GM12864 (cell line): ENCODE measurements at regions not wholly inside any gene's neighbourhood (a gene's known extent, or its start where the extent isn't known, plus 50 kb on each side); places are given as distances from the start of the nearest gene placed in this dataset.

ENCODE experiments used
- DNase-seq: peaks from one replicate; pipeline ENCODE4 v3.0.0-alpha.2; 2011; ENCODE audit warnings: low read depth
- H3K4me3 ChIP-seq: 2 replicates; pipeline ENCODE4 v1.5.1; 2011; ENCODE audit warnings: mild to moderate bottlenecking, low read depth, low read length, control low read depth
- TF ChIP-seq, protein P1 (sequence below): IDR thresholded peaks from 2 replicates; pipeline ENCODE4 v1.5.1; 2011; ENCODE audit warnings: low read depth, mild to moderate bottlenecking, moderate library complexity, low read length, control low read depth, inconsistent platforms; ENCODE audit errors: missing control alignments

DNA sequence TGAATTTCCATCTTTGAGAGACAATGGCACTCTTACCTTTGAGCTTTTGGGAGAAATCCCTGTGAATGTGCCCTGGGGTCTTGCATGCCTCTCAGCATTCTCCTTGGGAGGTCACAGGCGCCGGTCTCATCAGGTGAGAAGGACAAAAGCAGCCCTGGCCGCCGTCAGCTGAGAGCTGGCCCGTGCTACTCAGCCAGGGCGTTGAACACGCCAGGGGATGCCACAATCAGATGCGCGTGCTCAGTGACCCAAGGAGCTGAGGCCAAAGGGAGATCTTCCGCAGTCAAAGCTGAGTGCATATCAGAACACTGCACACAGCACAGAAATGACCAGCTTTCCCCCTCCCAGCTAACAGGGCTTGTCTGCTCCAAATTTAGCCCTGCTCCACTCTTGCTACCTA is 253.6 kb upstream of the NOX3 start:
- no peak for DNase-seq

GRCh38 chr6:155708100-155708499 is 252.5 kb upstream of the NOX3 start:
- no peak for DNase-seq
- TF ChIP-seq, protein P1, sequence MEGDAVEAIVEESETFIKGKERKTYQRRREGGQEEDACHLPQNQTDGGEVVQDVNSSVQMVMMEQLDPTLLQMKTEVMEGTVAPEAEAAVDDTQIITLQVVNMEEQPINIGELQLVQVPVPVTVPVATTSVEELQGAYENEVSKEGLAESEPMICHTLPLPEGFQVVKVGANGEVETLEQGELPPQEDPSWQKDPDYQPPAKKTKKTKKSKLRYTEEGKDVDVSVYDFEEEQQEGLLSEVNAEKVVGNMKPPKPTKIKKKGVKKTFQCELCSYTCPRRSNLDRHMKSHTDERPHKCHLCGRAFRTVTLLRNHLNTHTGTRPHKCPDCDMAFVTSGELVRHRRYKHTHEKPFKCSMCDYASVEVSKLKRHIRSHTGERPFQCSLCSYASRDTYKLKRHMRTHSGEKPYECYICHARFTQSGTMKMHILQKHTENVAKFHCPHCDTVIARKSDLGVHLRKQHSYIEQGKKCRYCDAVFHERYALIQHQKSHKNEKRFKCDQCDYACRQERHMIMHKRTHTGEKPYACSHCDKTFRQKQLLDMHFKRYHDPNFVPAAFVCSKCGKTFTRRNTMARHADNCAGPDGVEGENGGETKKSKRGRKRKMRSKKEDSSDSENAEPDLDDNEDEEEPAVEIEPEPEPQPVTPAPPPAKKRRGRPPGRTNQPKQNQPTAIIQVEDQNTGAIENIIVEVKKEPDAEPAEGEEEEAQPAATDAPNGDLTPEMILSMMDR: no peak
- H3K4me3 ChIP-seq: no peak overlapping the region

More for the DNA sequence above, 253.6 kb upstream of the NOX3 start:
- TF ChIP-seq, protein P1: no peak
- H3K4me3 ChIP-seq: no peak overlapping the region

DNA sequence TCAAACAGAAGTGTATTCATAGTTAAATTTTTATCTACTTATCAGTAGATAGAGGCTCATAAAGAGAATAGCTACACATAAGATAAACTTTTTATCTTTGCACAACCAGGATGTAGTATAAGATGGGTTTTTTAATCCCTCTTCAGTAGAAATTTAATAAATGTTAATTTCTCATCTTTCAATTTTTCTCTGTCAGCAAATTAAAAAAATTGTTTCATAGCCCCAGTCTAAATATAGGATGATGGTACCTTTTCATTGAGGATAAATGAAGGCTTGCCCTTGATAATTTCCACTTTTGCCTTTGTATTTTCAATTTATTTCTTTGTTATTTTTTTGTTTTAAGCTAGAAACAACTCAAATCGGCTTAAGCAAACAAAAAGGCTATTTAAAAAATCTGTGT is 251.2 kb upstream of the NOX3 start:
- DNase-seq: no peak
- TF ChIP-seq, protein P1: no peak
- H3K4me3 ChIP-seq: no peak overlapping the region

GRCh38 chr6:155706341-155706740 is 250.7 kb upstream of the NOX3 start:
- no peak for DNase-seq
- TF ChIP-seq, protein P1: no peak
- no peak overlapping the region for H3K4me3 ChIP-seq

- TF ChIP-seq, protein P1: no peak
- H3K4me3 ChIP-seq: no peak overlapping the region
- no peak for DNase-seq
Measured at GRCh38 chr6:155701342-155701741, 245.7 kb upstream of the NOX3 start.

DNA sequence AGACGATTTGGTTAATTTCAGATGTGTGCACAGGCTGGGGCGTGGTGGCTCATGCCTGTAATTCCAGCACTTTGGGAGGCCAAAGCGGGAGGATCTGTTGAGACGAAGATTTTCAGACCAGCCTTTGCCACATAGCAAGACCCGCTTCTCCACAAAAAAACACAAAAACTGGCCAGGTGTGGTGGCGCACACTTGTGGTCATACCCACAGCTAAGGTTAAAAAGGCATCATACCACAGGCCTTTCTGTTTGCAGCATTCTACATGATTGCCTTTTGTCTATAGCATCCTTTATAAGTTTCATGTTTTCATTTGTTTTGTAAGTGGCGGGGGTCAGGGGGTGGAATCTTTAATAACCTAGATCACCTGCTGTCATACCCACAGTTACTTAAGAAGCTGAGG is 239.9 kb upstream of the NOX3 start:
- H3K4me3 ChIP-seq: no peak overlapping the region
- TF ChIP-seq, protein P1: no peak
- no peak for DNase-seq

DNA sequence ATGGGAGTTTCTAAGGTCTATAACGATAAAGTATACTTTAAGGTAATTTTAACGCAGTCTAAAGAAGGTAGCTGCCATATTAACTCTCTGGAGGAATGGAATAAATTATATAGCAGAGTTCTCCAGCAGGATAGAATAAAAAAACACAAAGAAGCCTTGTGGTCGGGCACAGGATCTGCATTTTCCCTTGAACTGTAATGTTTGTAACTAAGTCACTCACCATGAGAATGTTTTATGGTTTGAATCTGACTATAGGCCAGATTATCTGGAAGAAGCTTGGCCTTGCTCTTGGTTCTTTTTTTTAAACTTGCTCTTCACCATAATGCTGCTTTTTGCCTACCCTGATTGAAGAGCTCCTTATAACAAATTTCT is 238.8 kb upstream of the NOX3 start:
- H3K4me3 ChIP-seq: no peak overlapping the region
- no peak for DNase-seq
- TF ChIP-seq, protein P1: no peak
